Tibial nerve (tissue), 4 donors: ENCODE measurements at regions not wholly inside any gene's neighbourhood (a gene's known extent, or its start where the extent isn't known, plus 50 kb on each side); places are given as distances from the start of the nearest gene placed in this dataset.

ENCODE experiments used
- DNase-seq, 2 donors: peaks; one replicate each; pipeline ENCODE4 v3.0.0-alpha.2; 2019; ENCODE audit warnings: low spot score in 2 of 2
- H3K27ac ChIP-seq, 4 donors: fragments of 200-600 bp; sonication (generic) in 3 of 4; one replicate each; pipeline ENCODE4 v1.5.1; 2017 to 2019; ENCODE audit warnings: mild to moderate bottlenecking in 1 of 4
- H3K27me3 ChIP-seq, 2 donors: fragments of 200-600 bp; sonication (generic) in 1 of 2; one replicate each; pipeline versions ENCODE4 v1.5.1 to v1.6.0; 2017 to 2019
- H3K36me3 ChIP-seq, 3 donors: fragments of 200-600 bp; sonication (generic); one replicate each; pipeline ENCODE4 v1.5.1; 2018 to 2019
- H3K4me1 ChIP-seq, 4 donors: fragments of 200-600 bp; sonication (generic) in 3 of 4; one replicate each; pipeline ENCODE4 v1.5.1; 2017 to 2019
- H3K4me3 ChIP-seq, 4 donors: fragments of 200-600 bp; sonication (generic) in 3 of 4; one replicate each; pipeline ENCODE4 v1.5.1; 2017 to 2019; ENCODE audit warnings: mild to moderate bottlenecking in 1 of 4, moderate library complexity in 1 of 4
- H3K9me3 ChIP-seq, 4 donors: fragments of 200-600 bp; sonication (generic) in 3 of 4; one replicate each; pipeline ENCODE4 v1.5.1; 2017 to 2019
- CTCF ChIP-seq, 5 experiments: fragments of 200-600 bp in 3 of 5; fragments of 450-650 bp in 2 of 5; sonication (generic) in 3 of 5; IDR thresholded peaks; one replicate each; pipeline ENCODE4 v1.5.1; 2016 to 2019; ENCODE audit warnings: antibody characterized with exemption in 5 of 5, mild to moderate bottlenecking in 3 of 5, moderate library complexity in 2 of 5
- EP300 ChIP-seq, 2 donors: sonication (generic); formaldehyde crosslinking; IDR thresholded peaks; one replicate each; pipeline ENCODE4 v1.6.1; 2017; ENCODE audit warnings: antibody characterized with exemption in 2 of 2, mild to moderate bottlenecking in 1 of 2
- POLR2A ChIP-seq, 2 donors: fragments of 450-650 bp; IDR thresholded peaks; one replicate each; pipeline ENCODE4 v1.6.1; 2017; ENCODE audit warnings: antibody characterized with exemption in 2 of 2, mild to moderate bottlenecking in 2 of 2, moderate library complexity in 2 of 2
- WGBS, 2 donors: methylation state at CpG; one replicate each; pipeline ENCODE4 v1.1.5; 2018; 5-methylcytosine and 5-hydroxymethylcytosine counted together

- H3K9me3 ChIP-seq: no peaks in the 10 kb centered on the region
- H3K27ac ChIP-seq: no peak overlapping the region
- no peaks in the 10 kb centered on the region for H3K36me3 ChIP-seq
- H3K27me3 ChIP-seq: no peaks in the 10 kb centered on the region
- TF ChIP-seq EP300 (IDR thresholded peaks at IDR 0.05) (no peak), CTCF (IDR thresholded peaks at IDR 0.05) (no peak), POLR2A (IDR thresholded peaks at IDR 0.05) (no peak)
- H3K4me1 ChIP-seq: peaks cover 0 to 10% (median 0%) of the 10 kb centered on the region in 4 donors
- WGBS, 2 donors: 79 to 86% methylated on average over 1 of the region's 1 CpG
- DNase-seq: no peak
- no peak overlapping the region for H3K4me3 ChIP-seq
These were observed 87.5 kb upstream of the PLPPR4 start for GRCh38 chr1:99176753-99177152.

GRCh38 chr1:99177465-99177864 is 86.8 kb upstream of the PLPPR4 start:
- WGBS, 2 donors: 33 to 45% methylated on average over 1 of the region's 1 CpG

GRCh38 chr1:99180343-99180808 is 83.9 kb upstream of the PLPPR4 start:
- Histone ChIP-seq H3K27ac (peak overlapping the region in 2 of 4 donors; percentile 36 to 58), H3K4me3 (no peak overlapping the region), H3K4me1 (peaks cover 0 to 10% (median 0%) of the 10 kb centered on the region in 4 donors), H3K9me3 (no peaks in the 10 kb centered on the region), H3K27me3 (no peaks in the 10 kb centered on the region), H3K36me3 (no peaks in the 10 kb centered on the region)
- no peak for TF ChIP-seq EP300 (IDR thresholded peaks at IDR 0.05)
- peak; percentile 63 to 79 (median 74) for TF ChIP-seq CTCF (IDR thresholded peaks at IDR 0.05)
- TF ChIP-seq POLR2A (IDR thresholded peaks at IDR 0.05): no peak
- 8 to 9% methylated on average over 3 of the region's 3 CpGs for WGBS, 2 donors
- peak; percentile 62 to 89 for DNase-seq

More at GRCh38 chr1:99177465-99177864, 86.8 kb upstream of the PLPPR4 start:
- Histone ChIP-seq H3K4me3 (no peak overlapping the region), H3K4me1 (peaks cover 0 to 10% (median 0%) of the 10 kb centered on the region in 4 donors), H3K27me3 (no peaks in the 10 kb centered on the region), H3K36me3 (no peaks in the 10 kb centered on the region), H3K27ac (no peak overlapping the region), H3K9me3 (no peaks in the 10 kb centered on the region)
- no peak for TF ChIP-seq POLR2A (IDR thresholded peaks at IDR 0.05)
- no peak for TF ChIP-seq CTCF (IDR thresholded peaks at IDR 0.05)
- TF ChIP-seq EP300 (IDR thresholded peaks at IDR 0.05): no peak
- no peak for DNase-seq

- Histone ChIP-seq H3K9me3 (no peaks in the 10 kb centered on the region), H3K27me3 (no peaks in the 10 kb centered on the region), H3K4me3 (no peak overlapping the region), H3K4me1 (peaks cover 0 to 10% (median 0%) of the 10 kb centered on the region in 4 donors), H3K36me3 (no peaks in the 10 kb centered on the region), H3K27ac (peak overlapping the region in 1 of 4 donors; percentile 58)
- 35 to 42% methylated on average over 2 of the region's 2 CpGs for WGBS, 2 donors
- DNase-seq: no peak
- TF ChIP-seq CTCF (IDR thresholded peaks at IDR 0.05) (no peak), POLR2A (IDR thresholded peaks at IDR 0.05) (no peak), EP300 (IDR thresholded peaks at IDR 0.05) (no peak)
These were observed 83.4 kb upstream of the PLPPR4 start for GRCh38 chr1:99180915-99181314.

GRCh38 chr1:99181892-99182291 is 82.4 kb upstream of the PLPPR4 start:
- H3K4me3 ChIP-seq: no peak overlapping the region
- no peak for DNase-seq

More at GRCh38 chr1:99181892-99182291, 82.4 kb upstream of the PLPPR4 start:
- no peaks in the 10 kb centered on the region for H3K36me3 ChIP-seq
- H3K9me3 ChIP-seq: no peaks in the 10 kb centered on the region
- TF ChIP-seq EP300 (IDR thresholded peaks at IDR 0.05) (no peak), CTCF (IDR thresholded peaks at IDR 0.05) (no peak), POLR2A (IDR thresholded peaks at IDR 0.05) (no peak)
- H3K27ac ChIP-seq: no peak overlapping the region
- H3K27me3 ChIP-seq: no peaks in the 10 kb centered on the region
- peaks cover 0 to 10% (median 0%) of the 10 kb centered on the region in 4 donors for H3K4me1 ChIP-seq
- WGBS, 2 donors: 73% methylated on average over 2 of the region's 2 CpGs
